Keratinocyte (primary cell): ENCODE measurements at regions not wholly inside any gene's neighbourhood (a gene's known extent, or its start where the extent isn't known, plus 50 kb on each side); places are given as distances from the start of the nearest gene placed in this dataset.
A peak's percentile ranks its signal among the peaks of the same experiment; 100 is the strongest.

ENCODE experiments used
- DNase-seq: peaks from one replicate; pipeline ENCODE4 v3.0.0-alpha.2; 2011; ENCODE audit warnings: low read depth, missing footprints, low spot score
- FAIRE-seq: peaks from 2 replicates; lab custom pipeline; 2011; peaks lifted over from hg19 to GRCh38; lab: Jason Lieb, UNC
- H2AFZ ChIP-seq: 2 replicates; pipeline ENCODE4 v1.6.0; 2012; ENCODE audit warnings: low read length, control low read depth, inconsistent platforms; ENCODE audit not compliant: control insufficient read depth
- H3K27ac ChIP-seq: 2 replicates; pipeline ENCODE4 v1.5.1; 2011; ENCODE audit warnings: low read length; ENCODE audit not compliant: control insufficient read depth, insufficient read depth
- H3K27me3 ChIP-seq: 3 replicates; pipeline ENCODE4 v1.6.0; 2011; ENCODE audit warnings: low read length; ENCODE audit not compliant: control insufficient read depth, insufficient read depth; ENCODE audit errors: extremely low read depth
- H3K36me3 ChIP-seq, 2 experiments: 2 replicates in 1 of 2; 3 replicates in 1 of 2; pipeline ENCODE4 v1.5.1; 2011; ENCODE audit warnings: low read length in 2 of 2, mild to moderate bottlenecking in 1 of 2; ENCODE audit not compliant: control insufficient read depth in 2 of 2, insufficient read depth in 2 of 2; ENCODE audit errors: extremely low read depth in 1 of 2
- H3K4me1 ChIP-seq: 3 replicates; pipeline ENCODE4 v1.5.1; 2011; ENCODE audit warnings: low read length; ENCODE audit not compliant: control insufficient read depth, insufficient read depth; ENCODE audit errors: extremely low read depth
- H3K4me2 ChIP-seq: 3 replicates; pipeline ENCODE4 v1.6.0; 2011; ENCODE audit warnings: low read depth, low read length; ENCODE audit not compliant: control insufficient read depth, insufficient read depth; ENCODE audit errors: extremely low read depth
- H3K4me3 ChIP-seq, 3 experiments: fragments of 200-600 bp in 1 of 3; sonication (generic) in 1 of 3; 2 replicates in 2 of 3; 3 replicates in 1 of 3; pipeline ENCODE4 v1.5.1; 2011 to 2016; ENCODE audit warnings: low read length in 3 of 3, mild to moderate bottlenecking in 3 of 3, control low read depth in 2 of 3, inconsistent platforms in 1 of 3, low read depth in 1 of 3, mixed read lengths in 1 of 3, mixed run types in 1 of 3, moderate library complexity in 1 of 3; ENCODE audit not compliant: control insufficient read depth in 2 of 3, insufficient read depth in 2 of 3; ENCODE audit errors: extremely low read depth in 1 of 3
- H3K79me2 ChIP-seq: 2 replicates; pipeline ENCODE4 v1.6.0; 2012; ENCODE audit warnings: low read length; ENCODE audit not compliant: control insufficient read depth, insufficient read depth
- H3K9ac ChIP-seq: 3 replicates; pipeline ENCODE4 v1.6.0; 2011; ENCODE audit warnings: low read length; ENCODE audit not compliant: control insufficient read depth, insufficient read depth; ENCODE audit errors: extremely low read depth
- H3K9me1 ChIP-seq: 3 replicates; pipeline ENCODE4 v1.6.0; 2011; ENCODE audit warnings: low read length; ENCODE audit not compliant: control insufficient read depth, insufficient read depth; ENCODE audit errors: extremely low read depth
- H3K9me3 ChIP-seq: 2 replicates; pipeline ENCODE4 v1.5.1; 2012; ENCODE audit warnings: low read depth, low read length; ENCODE audit not compliant: control insufficient read depth
- H4K20me1 ChIP-seq: 3 replicates; pipeline ENCODE4 v1.6.0; 2011; ENCODE audit warnings: low read length; ENCODE audit not compliant: control insufficient read depth, insufficient read depth; ENCODE audit errors: extremely low read depth
- CTCF ChIP-seq, 3 experiments: IDR thresholded peaks in 1 of 3; conservative IDR thresholded peaks in 1 of 3; optimal IDR thresholded peaks in 1 of 3; 2 replicates in 2 of 3; 3 replicates in 1 of 3; pipeline versions ENCODE3 to v1.5.1; 2011; ENCODE audit warnings: low read length in 3 of 3, mild to moderate bottlenecking in 3 of 3, moderate library complexity in 2 of 3, control low read depth in 1 of 3, inconsistent platforms in 1 of 3; ENCODE audit not compliant: insufficient read depth in 2 of 3; ENCODE audit errors: extremely low read depth in 1 of 3
- EZH2 ChIP-seq: IDR thresholded peaks from one replicate; pipeline ENCODE4 v1.6.1; 2012; ENCODE audit warnings: inconsistent platforms, mild to moderate bottlenecking, low read length, moderate library complexity
- dilution Hi-C: fragments of 300-500 bp; cut with MboI; formaldehyde crosslinking; loops from one replicate; pipeline ENCODE4 v1.7.0; 2020; ENCODE audit warnings: low sequenced_read_pairs; ENCODE audit not compliant: extremely low pct_ligation_motif_present

GRCh38 chr13:72651144-72651543 is 76.3 kb downstream of the MZT1 start:
- peak in 2 of 3 experiments; percentile 43 to 56 for TF ChIP-seq CTCF (optimal IDR thresholded peaks at IDR 0.05 in 1 of 3, IDR thresholded peaks at IDR 0.05 in 1 of 3, conservative IDR thresholded peaks at IDR 0.05 in 1 of 3; ENCODE audit: extremely low read depth in 1 of 3, insufficient read depth in 2 of 3, low read length in 3 of 3)
- TF ChIP-seq EZH2 = no peak
- peak; percentile 73 for FAIRE-seq

GRCh38 chr13:72650051-72650700 is 77.3 kb downstream of the MZT1 start:
- H3K4me1 ChIP-seq = peaks cover 8% of the 10 kb centered on the region
- H3K27ac ChIP-seq = no peak overlapping the region
- TF ChIP-seq CTCF (optimal IDR thresholded peaks at IDR 0.05 in 1 of 3, IDR thresholded peaks at IDR 0.05 in 1 of 3, conservative IDR thresholded peaks at IDR 0.05 in 1 of 3; ENCODE audit: extremely low read depth in 1 of 3, insufficient read depth in 2 of 3, low read length in 3 of 3) = no peak
- no peak for TF ChIP-seq EZH2
- dilution Hi-C loops = no loop called here
- H3K4me3 ChIP-seq = no peak overlapping the region
- no peak for DNase-seq
- FAIRE-seq = no peak
- H3K36me3 ChIP-seq = no peaks in the 10 kb centered on the region
- H4K20me1 ChIP-seq = no peaks in the 10 kb centered on the region
- no peaks in the 10 kb centered on the region for H3K9me3 ChIP-seq
- H3K79me2 ChIP-seq = no peaks in the 10 kb centered on the region
- H2AFZ ChIP-seq = no peak overlapping the region
- no peaks in the 10 kb centered on the region for H3K27me3 ChIP-seq
- H3K9ac ChIP-seq = no peak overlapping the region
- no peak overlapping the region for H3K4me2 ChIP-seq
- H3K9me1 ChIP-seq = no peaks in the 10 kb centered on the region

More at GRCh38 chr13:72651144-72651543, 76.3 kb downstream of the MZT1 start:
- no peaks in the 10 kb centered on the region for H3K36me3 ChIP-seq
- H3K9me3 ChIP-seq = no peaks in the 10 kb centered on the region
- no peaks in the 10 kb centered on the region for H4K20me1 ChIP-seq
- peaks cover 8% of the 10 kb centered on the region for H3K4me1 ChIP-seq
- dilution Hi-C loops = no loop called here
- H3K27ac ChIP-seq = no peak overlapping the region
- no peak overlapping the region for H3K9ac ChIP-seq
- H3K27me3 ChIP-seq = no peaks in the 10 kb centered on the region
- H3K4me2 ChIP-seq = no peak overlapping the region
- H2AFZ ChIP-seq = peak overlapping the region; percentile 29
- no peaks in the 10 kb centered on the region for H3K9me1 ChIP-seq
- no peak overlapping the region for H3K4me3 ChIP-seq
- no peaks in the 10 kb centered on the region for H3K79me2 ChIP-seq
- no peak for DNase-seq
